SH-SY5Y (cell line): ENCODE measurements at regions not wholly inside any gene's neighbourhood (a gene's known extent, or its start where the extent isn't known, plus 50 kb on each side); places are given as distances from the start of the nearest gene placed in this dataset.

Source experiments
- GATA2 ChIP-seq: IDR thresholded peaks from 2 replicates; pipeline ENCODE4 v1.6.1; 2011; ENCODE audit warnings: mild to moderate bottlenecking, low read depth, low read length
- GATA3 ChIP-seq: IDR thresholded peaks from 2 replicates; pipeline ENCODE4 v1.6.1; 2011; ENCODE audit warnings: low read depth, mild to moderate bottlenecking, low read length, moderate library complexity

GRCh38 chr17:55577687-55578086 is 66.4 kb upstream of the SMIM36 start:
- TF ChIP-seq GATA2 (no peak), GATA3 (no peak)
